Ecto neural progenitor cell (in vitro differentiated cells): ENCODE measurements at regions not wholly inside any gene's neighbourhood (a gene's known extent, or its start where the extent isn't known, plus 50 kb on each side); places are given as distances from the start of the nearest gene placed in this dataset.

Source experiments
- DNase-seq: peaks from one replicate; pipeline ENCODE4 v3.0.0-alpha.2; 2018; ENCODE audit warnings: low spot score

- DNase-seq, result no peak
These were observed 249.5 kb upstream of the CLEC14A start for GRCh38 chr14:38505221-38505972.

DNA sequence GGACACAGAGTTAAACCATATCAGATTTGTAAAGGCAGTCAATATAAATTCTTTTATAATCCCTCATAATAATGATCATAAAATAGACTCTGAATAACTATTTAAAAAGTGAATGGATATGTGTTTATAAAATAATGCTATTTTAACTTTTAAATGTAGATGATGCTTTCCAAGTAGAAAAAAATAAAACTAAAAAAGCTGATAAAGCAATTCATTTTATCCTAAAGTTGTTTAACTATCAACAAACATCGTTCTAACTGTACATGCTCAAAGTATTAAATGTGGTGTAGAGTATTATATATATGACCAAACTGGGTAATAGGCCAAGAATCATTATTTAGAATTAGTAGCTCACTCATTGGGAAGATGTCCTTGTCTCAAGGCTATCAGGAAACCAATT is 248.3 kb upstream of the CLEC14A start:
- DNase-seq, result no peak

GRCh38 chr14:38502239-38502638 is 246.3 kb upstream of the CLEC14A start:
- DNase-seq, result no peak

- no peak for DNase-seq
These were observed 244.2 kb upstream of the CLEC14A start for GRCh38 chr14:38500125-38500524.

DNA sequence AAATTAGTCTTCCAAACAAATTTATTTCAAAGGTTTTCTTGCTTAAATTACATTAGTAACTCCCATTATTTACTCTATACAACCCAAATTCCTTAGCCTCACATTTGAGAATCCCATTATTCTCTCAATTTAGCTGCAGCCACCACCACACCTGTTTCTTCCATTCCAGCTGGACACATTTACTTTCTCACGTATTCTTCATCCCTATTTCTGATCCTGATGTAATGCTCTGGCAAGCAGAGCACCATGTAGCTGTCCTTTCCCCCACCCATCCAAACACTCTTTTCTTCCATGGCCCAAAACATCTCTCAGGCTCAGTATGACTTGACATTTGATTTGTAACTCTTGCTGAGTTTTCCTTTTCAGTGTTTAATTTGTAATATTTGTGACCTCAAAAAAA is 240.2 kb upstream of the CLEC14A start:
- no peak for DNase-seq

GRCh38 chr14:38490273-38490672 is 234.4 kb upstream of the CLEC14A start:
- DNase-seq, result no peak

DNA sequence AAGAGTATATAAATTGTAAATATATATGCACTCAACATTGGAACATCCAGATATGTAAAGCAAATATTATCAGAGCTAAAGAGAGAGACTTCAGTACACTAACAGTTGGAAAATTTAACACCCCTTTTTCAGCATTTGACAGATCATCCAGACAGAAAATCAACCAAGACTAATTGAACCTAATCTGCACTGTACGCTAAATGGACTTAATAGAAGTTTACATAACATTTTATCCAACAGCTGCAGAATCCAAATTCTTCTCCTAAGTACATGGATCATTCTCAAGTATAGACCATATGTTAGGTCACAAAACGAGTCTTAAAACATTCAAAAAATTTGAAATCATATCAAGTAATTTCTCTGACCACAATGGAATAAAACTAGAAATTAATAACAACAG is 229.1 kb upstream of the CLEC14A start:
- no peak for DNase-seq

DNA sequence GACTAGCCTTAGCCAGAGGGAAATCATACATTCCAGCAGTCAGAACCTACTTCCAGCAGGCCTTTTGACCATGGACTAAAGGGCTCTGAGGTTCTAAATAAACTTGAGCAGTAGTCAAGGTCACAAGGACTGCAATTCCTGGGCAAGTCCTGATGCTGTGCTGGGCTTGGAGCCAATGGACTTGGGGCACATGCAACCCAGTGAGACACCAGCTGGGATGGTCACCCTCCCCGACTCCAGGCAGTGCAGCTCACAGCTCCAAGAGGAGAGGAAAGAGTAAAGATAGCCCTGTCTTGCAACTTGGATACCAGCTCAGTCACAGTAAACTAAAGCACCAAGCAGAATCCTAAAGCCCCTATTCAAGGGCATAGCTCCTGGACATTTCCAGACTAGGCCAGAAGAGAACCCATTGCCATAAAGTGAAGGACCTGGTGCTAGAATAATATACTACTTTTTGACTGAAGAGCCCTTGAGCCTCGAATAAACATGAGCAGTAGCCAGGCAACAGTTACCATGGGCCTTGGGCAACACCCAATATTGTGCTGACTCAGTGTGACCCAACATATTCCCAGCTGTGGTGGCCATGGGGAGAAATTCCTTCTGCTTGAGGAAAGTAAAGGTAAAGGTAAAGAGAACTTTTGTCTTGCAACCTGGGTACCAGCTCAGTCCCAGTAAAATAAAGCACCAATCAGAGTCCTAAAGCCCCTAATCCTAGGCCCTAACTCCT is 226.2 kb upstream of the CLEC14A start:
- no peak for DNase-seq

DNA sequence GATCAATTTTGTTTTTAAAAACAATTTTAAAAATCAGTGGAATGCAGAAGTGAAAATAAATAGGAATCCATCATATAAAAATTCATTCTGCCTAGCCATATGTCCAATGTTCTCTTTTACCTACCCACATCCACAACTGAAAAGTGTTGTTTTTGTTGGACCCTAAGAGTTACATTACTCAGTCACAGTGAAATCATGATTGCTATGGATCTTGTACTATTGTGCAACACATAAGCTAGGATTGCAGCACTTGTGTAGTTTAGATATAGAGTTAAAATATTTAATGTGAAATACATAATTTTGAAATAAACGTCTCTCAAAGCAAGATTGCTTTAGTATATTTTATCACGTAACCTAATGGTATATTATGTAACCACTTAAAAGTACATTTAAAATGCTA is 213.3 kb upstream of the CLEC14A start:
- no peak for DNase-seq

- DNase-seq, result no peak
These were observed 186.3 kb upstream of the CLEC14A start for GRCh38 chr14:38442208-38442607.

DNA sequence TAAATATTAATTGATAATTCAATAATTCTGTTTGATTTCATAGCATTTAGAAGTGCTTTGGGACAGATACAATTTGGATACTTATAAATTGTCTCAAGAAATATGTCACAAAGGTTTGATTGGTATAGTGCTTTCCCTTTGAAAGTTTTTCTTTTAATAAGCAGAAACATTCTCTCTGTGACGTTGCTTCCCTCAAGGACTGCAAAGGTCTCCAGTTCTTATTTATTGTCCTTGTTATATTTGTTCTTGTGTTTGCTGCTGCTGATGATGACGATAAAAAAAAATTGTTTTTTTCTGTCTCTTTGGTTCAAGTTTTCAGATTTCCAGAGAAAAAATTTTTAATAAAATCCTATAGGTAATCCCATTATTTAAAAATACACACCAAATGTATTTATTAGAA is 176.3 kb upstream of the CLEC14A start:
- DNase-seq, result no peak

DNA sequence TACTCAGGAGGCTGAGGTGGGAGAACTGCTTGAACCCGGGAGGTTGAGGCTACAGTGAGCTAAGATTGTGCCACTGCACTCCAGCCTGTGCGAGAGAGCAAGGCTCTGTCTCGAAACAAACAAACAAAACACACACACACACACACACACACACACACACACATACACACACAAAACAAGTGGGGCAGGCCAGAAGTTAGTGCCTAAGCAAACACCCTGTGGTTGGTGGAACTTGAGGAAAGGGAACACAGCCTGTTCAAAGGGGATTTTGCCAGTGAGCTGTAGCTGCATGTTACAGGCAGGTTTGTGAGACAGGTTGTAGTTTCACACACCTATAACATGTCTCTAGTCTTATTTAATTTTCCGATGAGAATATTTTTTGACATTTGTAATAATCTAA is 175.3 kb upstream of the CLEC14A start:
- no peak for DNase-seq

- DNase-seq, result no peak
These were observed 174.6 kb upstream of the CLEC14A start for GRCh38 chr14:38430522-38430921.

- no peak for DNase-seq
These were observed 169.6 kb upstream of the CLEC14A start for GRCh38 chr14:38425324-38425976.

DNA sequence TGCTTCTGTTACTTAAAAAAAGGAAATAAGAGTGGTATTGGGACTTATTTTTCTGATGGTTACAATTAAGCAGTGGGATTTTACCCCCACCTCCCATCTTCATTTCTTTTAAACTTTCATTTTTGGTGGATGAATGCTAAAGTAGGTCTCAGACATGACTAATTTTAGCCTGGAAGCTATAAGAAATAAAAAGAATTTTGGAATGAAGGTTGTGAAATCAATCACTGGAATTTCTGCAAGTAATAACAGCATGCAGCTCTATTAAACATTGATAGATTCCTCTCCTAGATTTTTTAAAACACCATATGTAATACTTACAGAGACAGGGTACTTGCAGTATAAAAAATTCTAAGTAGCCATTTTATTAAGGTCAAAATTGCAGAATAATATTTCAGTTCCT is 164.2 kb upstream of the CLEC14A start:
- no peak for DNase-seq

DNA sequence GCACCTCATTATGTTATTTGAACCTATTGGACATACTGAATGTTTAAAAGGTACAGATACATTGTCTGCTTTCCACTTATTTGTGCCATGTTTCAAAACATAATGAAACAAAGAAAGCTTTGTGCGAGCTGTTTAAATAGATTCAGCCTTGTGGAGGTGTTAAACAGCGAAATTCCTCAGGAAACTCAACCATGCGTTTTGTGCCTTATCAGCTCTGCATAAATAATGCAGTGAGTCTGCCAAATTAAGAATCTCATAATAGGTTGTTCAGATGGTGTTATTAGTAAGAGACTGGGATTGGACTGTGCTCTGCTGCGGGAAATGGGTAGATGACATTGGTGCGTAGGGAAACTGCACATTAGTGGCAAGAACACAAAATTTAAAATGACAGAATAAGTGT is 163.7 kb upstream of the CLEC14A start:
- no peak for DNase-seq

DNA sequence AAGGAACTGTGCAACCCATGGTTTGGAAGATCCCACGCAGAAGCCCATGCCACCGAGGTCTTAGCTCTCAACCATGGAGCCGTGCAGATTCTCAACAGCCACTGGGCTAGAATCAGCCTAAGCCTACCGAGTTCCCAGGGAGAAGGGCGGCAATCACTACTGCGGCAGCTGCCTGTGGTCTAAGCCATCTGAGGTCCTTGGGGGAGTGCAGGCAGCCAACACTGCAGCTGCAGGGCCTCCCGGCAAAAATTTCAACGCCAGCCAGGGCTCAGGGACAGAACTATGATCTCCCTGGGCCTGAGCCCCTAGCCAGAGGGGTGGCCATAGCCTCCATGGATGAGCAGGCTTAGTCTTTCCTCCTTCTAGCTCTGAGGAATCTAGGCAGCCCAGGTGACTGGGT is 156.8 kb upstream of the CLEC14A start:
- no peak for DNase-seq

- DNase-seq, result no peak
These were observed 154.5 kb upstream of the CLEC14A start for GRCh38 chr14:38410442-38410841.

DNA sequence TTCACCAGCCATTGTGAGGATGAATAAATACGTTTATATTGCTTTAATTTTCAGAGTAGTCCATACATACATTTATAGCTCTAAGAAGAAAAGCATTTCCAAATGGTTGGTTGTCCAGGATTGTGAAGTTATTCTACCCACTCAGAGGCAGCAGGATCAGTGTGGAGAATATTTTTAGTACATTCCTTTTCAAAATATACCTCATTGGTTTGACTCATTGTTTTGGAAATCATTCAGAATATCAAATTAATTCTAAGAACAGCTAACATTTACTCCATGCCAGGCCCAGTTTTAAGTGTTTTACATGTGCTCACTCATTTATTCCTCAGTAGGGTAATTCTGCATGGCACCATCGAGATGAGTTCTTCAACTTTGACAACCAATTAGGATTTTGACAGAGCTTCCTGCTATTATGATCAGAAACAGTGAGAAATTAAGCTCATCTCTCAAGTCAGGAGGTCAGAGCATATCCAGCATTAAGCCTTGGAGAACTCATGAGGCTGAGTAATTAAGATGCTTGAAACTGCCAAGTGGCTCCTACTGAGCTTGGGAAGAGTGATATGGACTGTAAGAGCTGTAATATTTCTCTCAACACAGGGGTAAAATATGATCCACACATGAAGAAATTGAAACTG is 153.3 kb upstream of the CLEC14A start:
- no peak for DNase-seq

DNA sequence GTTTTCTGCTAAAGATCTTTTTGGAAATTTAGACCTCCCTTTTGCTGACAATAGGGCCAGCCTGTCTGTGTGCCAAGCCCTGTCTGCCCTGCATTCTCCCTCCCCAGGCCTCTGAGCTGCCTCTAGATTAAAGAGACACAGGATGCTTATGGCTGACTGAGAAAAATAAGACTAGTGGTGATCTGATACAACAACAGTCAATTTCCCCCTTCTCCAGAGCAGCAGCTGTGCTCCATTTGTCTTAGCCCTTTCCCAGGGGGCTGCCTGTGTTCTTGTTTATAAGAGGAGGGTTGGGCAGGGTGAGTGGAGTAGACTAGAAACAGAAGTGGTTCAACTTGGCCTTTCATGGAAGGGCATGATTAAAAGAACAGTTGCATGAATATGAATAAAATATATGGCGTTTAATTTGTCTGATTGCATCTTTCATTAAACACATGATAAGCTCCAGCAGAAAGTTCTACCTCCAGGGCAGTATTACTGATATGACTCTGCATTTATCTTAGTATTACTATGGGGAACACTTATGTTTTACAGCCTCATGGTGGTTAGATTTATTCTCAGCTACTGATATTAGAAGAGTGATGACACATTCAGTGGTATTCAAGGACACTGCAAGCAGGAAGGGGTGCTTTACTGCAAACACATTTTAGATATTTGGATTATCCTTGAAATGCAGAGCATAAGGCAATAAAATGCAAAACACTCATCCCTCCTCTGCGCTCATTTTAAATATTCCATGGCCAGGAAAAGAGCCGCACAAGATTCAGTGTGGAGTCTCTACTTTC is 150.2 kb upstream of the CLEC14A start:
- DNase-seq, result no peak

DNA sequence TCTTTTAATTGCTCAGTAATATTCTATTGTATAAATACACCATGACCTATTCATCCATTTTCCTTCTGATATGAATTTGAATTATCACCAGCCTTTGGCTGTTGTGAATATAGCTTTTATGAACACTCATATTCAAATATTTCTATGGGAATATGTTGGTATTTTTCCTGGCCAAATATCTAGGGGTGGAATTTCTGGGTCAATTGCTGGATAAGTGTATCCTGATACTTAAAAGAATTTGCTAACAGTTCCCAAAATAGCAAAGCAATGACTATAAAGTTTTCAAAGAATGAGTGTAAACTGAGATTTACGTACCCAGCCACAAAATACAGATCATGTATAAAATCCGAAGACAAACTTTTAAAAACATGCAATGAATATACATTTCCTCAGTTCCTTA is 148.7 kb upstream of the CLEC14A start:
- no peak for DNase-seq

DNA sequence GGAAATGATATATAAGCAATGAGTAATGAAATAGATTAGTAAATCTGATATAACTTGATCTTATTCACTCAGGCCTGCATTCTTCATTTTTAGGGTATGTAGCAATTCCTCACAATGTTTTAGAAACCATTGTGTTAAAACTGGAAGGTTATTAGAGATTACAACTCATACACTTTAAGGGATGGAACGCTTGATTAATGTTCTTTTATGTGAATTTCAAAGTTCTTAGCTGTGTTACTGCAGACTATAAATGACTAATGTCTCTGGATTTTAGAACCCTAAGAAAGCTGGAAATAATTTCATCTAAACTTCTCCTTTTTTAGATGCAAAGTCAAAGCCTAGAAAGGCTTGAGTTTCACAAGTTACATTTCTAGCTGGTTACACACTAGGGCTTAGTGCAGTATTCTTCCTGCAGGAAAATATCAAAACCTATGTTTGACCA is 148.2 kb upstream of the CLEC14A start:
- no peak for DNase-seq
